ENCODE measurements at regions not wholly inside any gene's neighbourhood (a gene's known extent, or its start where the extent isn't known, plus 50 kb on each side); places are given as distances from the start of the nearest gene placed in this dataset.

DNA sequence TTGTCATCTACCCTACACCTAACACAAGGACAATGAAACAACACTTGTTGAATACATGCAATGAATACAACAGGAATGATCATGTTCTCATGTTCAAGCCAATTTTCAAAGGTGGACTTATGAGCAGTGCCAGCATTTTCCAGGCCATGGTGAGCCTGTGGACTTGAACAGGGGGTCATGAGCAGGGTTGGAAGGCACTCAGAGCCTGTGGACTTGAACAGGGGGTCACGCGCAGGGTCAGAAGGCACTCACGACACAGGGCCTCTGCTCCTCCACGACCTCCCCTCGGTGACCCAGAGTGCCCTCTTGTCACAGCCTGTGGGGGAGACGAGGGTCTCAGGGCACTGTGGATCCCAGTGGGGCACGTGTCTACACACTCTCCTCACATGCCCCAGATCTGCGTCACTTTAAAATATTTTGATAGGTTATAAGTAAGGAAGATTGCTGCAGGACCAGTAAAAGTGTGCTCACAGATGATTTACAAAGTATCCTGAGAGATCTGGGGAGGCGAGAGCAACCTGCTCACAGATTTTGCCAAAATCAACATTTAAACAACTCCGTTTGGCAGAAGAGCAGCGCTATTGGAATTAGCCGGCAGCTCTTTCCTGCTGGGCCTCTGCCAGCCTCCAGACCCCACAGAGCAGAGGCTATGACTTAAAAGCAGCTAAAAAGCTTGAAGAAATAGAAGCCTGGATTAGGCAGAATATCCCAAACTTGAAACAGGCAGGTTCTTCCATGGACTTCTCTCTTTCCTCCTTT is 121.9 kb downstream of the TMEM18 start:
- no peaks in the 10 kb centered on the region for H3K4me1 ChIP-seq (ENCODE audit: control insufficient read depth, low read depth, low read length)
- H4K5ac ChIP-seq (ENCODE audit: low read length): no peak overlapping the region
- no peak overlapping the region for H3K4me2 ChIP-seq (ENCODE audit: low read length)
- whole genome bisulfite sequencing (ENCODE audit: extremely low coverage, insufficient coverage, low lambda C conversion rate): no CpG with 5 or more reads among the region's 12 CpGs
- no peaks in the 10 kb centered on the region for H3K79me1 ChIP-seq (ENCODE audit: low read length)
- H4K8ac ChIP-seq (ENCODE audit: low read depth, low read length): no peak overlapping the region
- H3K18ac ChIP-seq (ENCODE audit: low read length): no peak overlapping the region
- no peak for DNase-seq
- H2BK120ac ChIP-seq (ENCODE audit: low read depth, low read length): no peak overlapping the region
- no peak overlapping the region for H2BK5ac ChIP-seq (ENCODE audit: low read length)
- H3K79me2 ChIP-seq (ENCODE audit: control insufficient read depth, insufficient read depth, low read length): no peaks in the 10 kb centered on the region
- no peak overlapping the region for H3K4me3 ChIP-seq (ENCODE audit: low read length)
- no peak overlapping the region for H2AK5ac ChIP-seq (ENCODE audit: low read length)
- no peak overlapping the region for H3K4ac ChIP-seq (ENCODE audit: low read depth, low read length)
- no peak overlapping the region for H3K56ac ChIP-seq (ENCODE audit: low read length)
- H3K27ac ChIP-seq (ENCODE audit: low read depth, low read length): no peak overlapping the region
- H3K36me3 ChIP-seq (ENCODE audit: control insufficient read depth, insufficient read depth, low read length): no peaks in the 10 kb centered on the region
- H2BK15ac ChIP-seq (replicated peaks; ENCODE audit: low read depth): no peak overlapping the region
- no peaks in the 10 kb centered on the region for H3K27me3 ChIP-seq (ENCODE audit: insufficient read depth, low read length, poor library complexity)
- H3K9ac ChIP-seq (ENCODE audit: low read length): no peak overlapping the region
- H3K23ac ChIP-seq (ENCODE audit: low read length): no peak overlapping the region

- Histone ChIP-seq H3K4me3 (ENCODE audit: low read length) (no peak overlapping the region), H4K5ac (ENCODE audit: low read length) (no peak overlapping the region), H3K9ac (ENCODE audit: low read length) (no peak overlapping the region), H3K79me2 (ENCODE audit: control insufficient read depth, insufficient read depth, low read length) (no peaks in the 10 kb centered on the region), H3K4ac (ENCODE audit: low read depth, low read length) (no peak overlapping the region), H3K27ac (ENCODE audit: low read depth, low read length) (no peak overlapping the region), H4K8ac (ENCODE audit: low read depth, low read length) (no peak overlapping the region), H3K27me3 (ENCODE audit: insufficient read depth, low read length, poor library complexity) (no peaks in the 10 kb centered on the region), H3K4me1 (ENCODE audit: control insufficient read depth, low read depth, low read length) (no peaks in the 10 kb centered on the region), H2BK120ac (ENCODE audit: low read depth, low read length) (no peak overlapping the region), H3K36me3 (ENCODE audit: control insufficient read depth, insufficient read depth, low read length) (no peaks in the 10 kb centered on the region), H2BK15ac (replicated peaks; ENCODE audit: low read depth) (no peak overlapping the region), H2AK5ac (ENCODE audit: low read length) (no peak overlapping the region), H3K23ac (ENCODE audit: low read length) (no peak overlapping the region), H2BK5ac (ENCODE audit: low read length) (no peak overlapping the region), H3K79me1 (ENCODE audit: low read length) (no peaks in the 10 kb centered on the region), H3K56ac (ENCODE audit: low read length) (no peak overlapping the region), H3K4me2 (ENCODE audit: low read length) (no peak overlapping the region), H3K18ac (ENCODE audit: low read length) (no peak overlapping the region)
- DNase-seq: no peak
- no CpG with 5 or more reads among the region's 13 CpGs for WGBS (ENCODE audit: extremely low coverage, insufficient coverage, low lambda C conversion rate)
Measured at GRCh38 chr2:554444-554843, 122.8 kb downstream of the TMEM18 start.

GRCh38 chr2:552906-553305 is 124.3 kb downstream of the TMEM18 start:
- H3K18ac ChIP-seq (ENCODE audit: low read length): no peak overlapping the region
- no peak overlapping the region for H3K9ac ChIP-seq (ENCODE audit: low read length)
- no peak overlapping the region for H3K4ac ChIP-seq (ENCODE audit: low read depth, low read length)
- no peaks in the 10 kb centered on the region for H3K36me3 ChIP-seq (ENCODE audit: control insufficient read depth, insufficient read depth, low read length)
- H4K8ac ChIP-seq (ENCODE audit: low read depth, low read length): no peak overlapping the region
- H4K5ac ChIP-seq (ENCODE audit: low read length): no peak overlapping the region
- no peak overlapping the region for H3K27ac ChIP-seq (ENCODE audit: low read depth, low read length)
- no peak overlapping the region for H2BK5ac ChIP-seq (ENCODE audit: low read length)
- no peak overlapping the region for H3K4me3 ChIP-seq (ENCODE audit: low read length)
- no peak overlapping the region for H2BK120ac ChIP-seq (ENCODE audit: low read depth, low read length)
- no peaks in the 10 kb centered on the region for H3K27me3 ChIP-seq (ENCODE audit: insufficient read depth, low read length, poor library complexity)
- no peak overlapping the region for H2AK5ac ChIP-seq (ENCODE audit: low read length)
- no peak overlapping the region for H2BK15ac ChIP-seq (replicated peaks; ENCODE audit: low read depth)
- H3K23ac ChIP-seq (ENCODE audit: low read length): no peak overlapping the region
- WGBS (ENCODE audit: extremely low coverage, insufficient coverage, low lambda C conversion rate): no CpG with 5 or more reads among the region's 14 CpGs
- no peaks in the 10 kb centered on the region for H3K79me1 ChIP-seq (ENCODE audit: low read length)
- H3K4me1 ChIP-seq (ENCODE audit: control insufficient read depth, low read depth, low read length): no peaks in the 10 kb centered on the region
- no peak for DNase-seq
- no peaks in the 10 kb centered on the region for H3K79me2 ChIP-seq (ENCODE audit: control insufficient read depth, insufficient read depth, low read length)
- no peak overlapping the region for H3K56ac ChIP-seq (ENCODE audit: low read length)
- H3K4me2 ChIP-seq (ENCODE audit: low read length): no peak overlapping the region

- WGBS (ENCODE audit: extremely low coverage, insufficient coverage, low lambda C conversion rate): no CpG with 5 or more reads among the region's 13 CpGs
- H3K4ac ChIP-seq (ENCODE audit: low read depth, low read length): no peak overlapping the region
- H3K27me3 ChIP-seq (ENCODE audit: insufficient read depth, low read length, poor library complexity): no peaks in the 10 kb centered on the region
Measured at GRCh38 chr2:551621-552020, 125.6 kb downstream of the TMEM18 start.

DNA sequence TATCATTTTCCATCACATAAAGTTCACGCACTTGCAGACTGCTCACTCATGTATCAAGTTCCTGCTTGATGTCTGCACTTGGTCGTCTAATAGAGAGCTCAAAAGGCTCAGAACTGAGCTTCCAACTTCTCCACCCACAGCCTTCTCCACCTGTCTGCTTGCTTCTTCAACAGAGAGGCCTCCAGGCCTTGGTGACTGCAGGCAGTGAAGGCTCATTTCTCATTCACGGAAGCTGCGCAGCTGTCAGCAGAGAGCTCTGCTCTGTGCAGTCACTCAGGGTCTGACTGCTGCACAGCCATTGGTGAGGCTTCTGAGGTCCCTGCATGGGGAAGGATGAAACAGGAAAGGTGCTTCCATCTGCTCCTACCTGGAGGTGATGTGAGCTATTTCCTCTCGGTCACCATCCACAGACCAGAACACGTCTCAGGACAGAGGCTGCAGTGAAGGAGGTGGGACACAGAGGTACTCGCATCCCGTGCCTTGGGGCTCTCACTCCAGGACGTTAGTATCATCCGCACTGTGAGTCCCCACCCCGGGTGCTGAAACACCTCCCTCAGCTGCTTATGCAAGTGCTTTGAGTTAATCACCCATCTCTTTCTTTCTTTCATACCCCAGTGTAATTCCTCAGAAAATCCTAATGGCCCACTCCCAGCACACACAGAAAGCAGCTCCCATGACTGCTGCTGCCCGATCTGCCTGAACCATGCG is 126.2 kb downstream of the TMEM18 start:
- Histone ChIP-seq H2BK5ac (ENCODE audit: low read length) (no peak overlapping the region), H3K18ac (ENCODE audit: low read length) (no peak overlapping the region), H3K79me2 (ENCODE audit: control insufficient read depth, insufficient read depth, low read length) (no peaks in the 10 kb centered on the region), H2BK15ac (replicated peaks; ENCODE audit: low read depth) (no peak overlapping the region), H3K23ac (ENCODE audit: low read length) (no peak overlapping the region), H3K27me3 (ENCODE audit: insufficient read depth, low read length, poor library complexity) (no peaks in the 10 kb centered on the region), H3K9ac (ENCODE audit: low read length) (no peak overlapping the region), H3K4ac (ENCODE audit: low read depth, low read length) (no peak overlapping the region), H2AK5ac (ENCODE audit: low read length) (no peak overlapping the region), H3K79me1 (ENCODE audit: low read length) (no peaks in the 10 kb centered on the region), H2BK120ac (ENCODE audit: low read depth, low read length) (no peak overlapping the region), H3K36me3 (ENCODE audit: control insufficient read depth, insufficient read depth, low read length) (no peaks in the 10 kb centered on the region), H3K27ac (ENCODE audit: low read depth, low read length) (no peak overlapping the region), H4K5ac (ENCODE audit: low read length) (no peak overlapping the region), H3K4me3 (ENCODE audit: low read length) (no peak overlapping the region), H3K4me1 (ENCODE audit: control insufficient read depth, low read depth, low read length) (no peaks in the 10 kb centered on the region), H3K4me2 (ENCODE audit: low read length) (no peak overlapping the region), H3K56ac (ENCODE audit: low read length) (no peak overlapping the region), H4K8ac (ENCODE audit: low read depth, low read length) (no peak overlapping the region)
- WGBS (ENCODE audit: extremely low coverage, insufficient coverage, low lambda C conversion rate): no CpG with 5 or more reads among the region's 13 CpGs
- no peak for DNase-seq

More at GRCh38 chr2:551621-552020, 125.6 kb downstream of the TMEM18 start:
- peak; percentile 5 for DNase-seq
- Histone ChIP-seq H3K4me1 (ENCODE audit: control insufficient read depth, low read depth, low read length) (no peaks in the 10 kb centered on the region), H2BK120ac (ENCODE audit: low read depth, low read length) (no peak overlapping the region), H3K79me2 (ENCODE audit: control insufficient read depth, insufficient read depth, low read length) (no peaks in the 10 kb centered on the region), H3K23ac (ENCODE audit: low read length) (no peak overlapping the region), H3K79me1 (ENCODE audit: low read length) (no peaks in the 10 kb centered on the region), H4K8ac (ENCODE audit: low read depth, low read length) (no peak overlapping the region), H4K5ac (ENCODE audit: low read length) (no peak overlapping the region), H2BK15ac (replicated peaks; ENCODE audit: low read depth) (no peak overlapping the region), H2BK5ac (ENCODE audit: low read length) (no peak overlapping the region), H3K4me3 (ENCODE audit: low read length) (no peak overlapping the region), H3K18ac (ENCODE audit: low read length) (no peak overlapping the region), H3K4me2 (ENCODE audit: low read length) (no peak overlapping the region), H3K9ac (ENCODE audit: low read length) (no peak overlapping the region), H3K36me3 (ENCODE audit: control insufficient read depth, insufficient read depth, low read length) (no peaks in the 10 kb centered on the region), H3K56ac (ENCODE audit: low read length) (no peak overlapping the region), H2AK5ac (ENCODE audit: low read length) (no peak overlapping the region), H3K27ac (ENCODE audit: low read depth, low read length) (no peak overlapping the region)

All from mesendoderm (in vitro differentiated cells).